ENCODE measurements at regions not wholly inside any gene's neighbourhood (a gene's known extent, or its start where the extent isn't known, plus 50 kb on each side); places are given as distances from the start of the nearest gene placed in this dataset.

GRCh38 chr11:93075782-93076181 is 106.3 kb downstream of the MTNR1B start:
- no peak for DNase-seq (ENCODE audit: low read depth in 2 of 2)

GRCh38 chr11:93080146-93080759 is 110.8 kb downstream of the MTNR1B start:
- DNase-seq (ENCODE audit: low read depth in 2 of 2), result no peak

GRCh38 chr11:93081694-93082093 is 112.2 kb downstream of the MTNR1B start:
- DNase-seq (ENCODE audit: low read depth in 2 of 2), result no peak

- DNase-seq (ENCODE audit: low read depth in 2 of 2), result no peak
These were observed 113.4 kb downstream of the MTNR1B start for GRCh38 chr11:93082900-93083299.

GRCh38 chr11:93084727-93085505 is 112.9 kb downstream of the SLC36A4 start:
- DNase-seq (ENCODE audit: low read depth in 2 of 2), result no peak

GRCh38 chr11:93089474-93090102 is 108.2 kb downstream of the SLC36A4 start:
- DNase-seq (ENCODE audit: low read depth in 2 of 2), result no peak

Measured in activated CD4-positive, alpha-beta T cell treated with anti-CD3 and anti-CD28 coated beads for 24 hours (primary cell).